ENCODE measurements at regions not wholly inside any gene's neighbourhood (a gene's known extent, or its start where the extent isn't known, plus 50 kb on each side); places are given as distances from the start of the nearest gene placed in this dataset.

GRCh38 chr3:145981056-145981455, 179.9 kb downstream of the PLOD2 start:
- H3K9me1 ChIP-seq (ENCODE audit: control insufficient read depth, extremely low read depth, insufficient read depth, low read length), result no peaks in the 10 kb centered on the region
- FAIRE-seq, result no peak
- H3K79me2 ChIP-seq (ENCODE audit: control insufficient read depth, insufficient read depth, low read length), result no peaks in the 10 kb centered on the region
- no peaks in the 10 kb centered on the region for H4K20me1 ChIP-seq (ENCODE audit: control insufficient read depth, extremely low read depth, insufficient read depth, low read length)
- H3K27ac ChIP-seq (ENCODE audit: control insufficient read depth, insufficient read depth, low read length), result no peak overlapping the region
- H3K9me3 ChIP-seq (ENCODE audit: control insufficient read depth, low read depth, low read length), result no peaks in the 10 kb centered on the region
- H2AFZ ChIP-seq (ENCODE audit: control insufficient read depth, low read length), result no peak overlapping the region
- H3K27me3 ChIP-seq (ENCODE audit: control insufficient read depth, extremely low read depth, insufficient read depth, low read length), result no peaks in the 10 kb centered on the region
- H3K36me3 ChIP-seq (ENCODE audit: control insufficient read depth in 2 of 2, extremely low read depth in 1 of 2, insufficient read depth in 2 of 2, low read length in 2 of 2), result no peaks in the 10 kb centered on the region
- no peaks in the 10 kb centered on the region for H3K4me1 ChIP-seq (ENCODE audit: control insufficient read depth, extremely low read depth, insufficient read depth, low read length)
- H3K9ac ChIP-seq (ENCODE audit: control insufficient read depth, extremely low read depth, insufficient read depth, low read length), result no peak overlapping the region
- dilution Hi-C loops (cut with MboI; ENCODE audit: extremely low pct_ligation_motif_present, low sequenced_read_pairs), result no loop called here
- DNase-seq (ENCODE audit: low read depth, low spot score), result no peak
- H3K4me3 ChIP-seq (ENCODE audit: control insufficient read depth in 2 of 3, extremely low read depth in 1 of 3, insufficient read depth in 2 of 3, low read depth in 1 of 3, low read length in 3 of 3), result no peak overlapping the region
- H3K4me2 ChIP-seq (ENCODE audit: control insufficient read depth, extremely low read depth, insufficient read depth, low read depth, low read length), result no peak overlapping the region
- no peak for TF ChIP-seq CTCF (optimal IDR thresholded peaks at IDR 0.05 in 1 of 3, IDR thresholded peaks at IDR 0.05 in 1 of 3, conservative IDR thresholded peaks at IDR 0.05 in 1 of 3; ENCODE audit: extremely low read depth in 1 of 3, insufficient read depth in 2 of 3, low read length in 3 of 3)
- no peak for TF ChIP-seq EZH2 (IDR thresholded peaks at IDR 0.05; ENCODE audit: low read length)

DNA sequence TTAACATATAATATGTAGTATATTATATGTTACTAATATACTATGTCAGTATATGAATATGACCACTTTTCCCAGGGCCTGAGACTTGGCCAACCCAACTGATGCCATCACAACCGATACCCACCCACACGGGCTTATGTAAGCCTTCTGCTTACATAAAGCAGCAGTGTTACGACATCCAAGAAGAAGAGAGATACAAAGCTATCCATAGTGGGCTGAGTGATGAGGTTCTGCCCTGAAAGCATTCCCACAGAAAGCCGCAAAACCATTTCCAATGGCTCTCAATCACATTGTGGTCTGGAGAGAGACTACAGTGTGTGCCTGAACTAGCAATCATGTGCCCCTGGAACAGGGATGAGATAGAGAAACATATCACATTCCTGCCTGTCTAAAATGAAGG, 177.9 kb downstream of the PLOD2 start:
- dilution Hi-C loops (cut with MboI; ENCODE audit: extremely low pct_ligation_motif_present, low sequenced_read_pairs), result no loop called here
- TF ChIP-seq CTCF (optimal IDR thresholded peaks at IDR 0.05 in 1 of 3, IDR thresholded peaks at IDR 0.05 in 1 of 3, conservative IDR thresholded peaks at IDR 0.05 in 1 of 3; ENCODE audit: extremely low read depth in 1 of 3, insufficient read depth in 2 of 3, low read length in 3 of 3) (no peak), EZH2 (IDR thresholded peaks at IDR 0.05; ENCODE audit: low read length) (no peak)
- no peak overlapping the region for H3K9ac ChIP-seq (ENCODE audit: control insufficient read depth, extremely low read depth, insufficient read depth, low read length)

More for the DNA sequence above, 177.9 kb downstream of the PLOD2 start:
- Histone ChIP-seq H3K9me1 (ENCODE audit: control insufficient read depth, extremely low read depth, insufficient read depth, low read length) (no peaks in the 10 kb centered on the region), H3K4me3 (ENCODE audit: control insufficient read depth in 2 of 3, extremely low read depth in 1 of 3, insufficient read depth in 2 of 3, low read depth in 1 of 3, low read length in 3 of 3) (no peak overlapping the region), H3K27ac (ENCODE audit: control insufficient read depth, insufficient read depth, low read length) (no peak overlapping the region), H2AFZ (ENCODE audit: control insufficient read depth, low read length) (no peak overlapping the region), H3K4me1 (ENCODE audit: control insufficient read depth, extremely low read depth, insufficient read depth, low read length) (no peaks in the 10 kb centered on the region), H3K27me3 (ENCODE audit: control insufficient read depth, extremely low read depth, insufficient read depth, low read length) (no peaks in the 10 kb centered on the region), H3K36me3 (ENCODE audit: control insufficient read depth in 2 of 2, extremely low read depth in 1 of 2, insufficient read depth in 2 of 2, low read length in 2 of 2) (no peaks in the 10 kb centered on the region), H3K9me3 (ENCODE audit: control insufficient read depth, low read depth, low read length) (no peaks in the 10 kb centered on the region), H3K79me2 (ENCODE audit: control insufficient read depth, insufficient read depth, low read length) (no peaks in the 10 kb centered on the region), H3K4me2 (ENCODE audit: control insufficient read depth, extremely low read depth, insufficient read depth, low read depth, low read length) (no peak overlapping the region), H4K20me1 (ENCODE audit: control insufficient read depth, extremely low read depth, insufficient read depth, low read length) (no peaks in the 10 kb centered on the region)
- FAIRE-seq (no peak), DNase-seq (ENCODE audit: low read depth, low spot score) (no peak)

Small RNA genes lying in the stretch of these regions (small RNA-seq; reads per million reads assigned to genes)
- gene RNA5SP144 (ENCODE audit: insufficient read length in 3 of 3, low read depth in 3 of 3, low replicate concordance in 1 of 3), result 0 reads per million in 3 experiments
